ENCODE measurements at regions not wholly inside any gene's neighbourhood (a gene's known extent, or its start where the extent isn't known, plus 50 kb on each side); places are given as distances from the start of the nearest gene placed in this dataset.

- in situ Hi-C loops (cut with MboI; ENCODE audit: low sequenced_read_pairs, unreplicated experiment) = no loop called here
- TF ChIP-seq CTCF (IDR thresholded peaks at IDR 0.05; ENCODE audit: borderline replicate concordance, control extremely low read depth, extremely low read depth, insufficient read depth, missing control alignments) = no peak
- DNase-seq (ENCODE audit: low spot score) = no peak
Measured at GRCh38 chr12:93204896-93205295, 172.8 kb upstream of the NUDT4 start.

GRCh38 chr12:93205361-93205760 lies 172.4 kb upstream of the NUDT4 start:
- TF ChIP-seq CTCF (IDR thresholded peaks at IDR 0.05; ENCODE audit: borderline replicate concordance, control extremely low read depth, extremely low read depth, insufficient read depth, missing control alignments) = no peak
- DNase-seq (ENCODE audit: low spot score) = no peak
- in situ Hi-C loops (cut with MboI; ENCODE audit: low sequenced_read_pairs, unreplicated experiment) = no loop called here

GRCh38 chr12:93208011-93208410 lies 169.7 kb upstream of the NUDT4 start:
- in situ Hi-C loops (cut with MboI; ENCODE audit: low sequenced_read_pairs, unreplicated experiment) = no loop called here
- TF ChIP-seq CTCF (IDR thresholded peaks at IDR 0.05; ENCODE audit: borderline replicate concordance, control extremely low read depth, extremely low read depth, insufficient read depth, missing control alignments) = no peak
- DNase-seq (ENCODE audit: low spot score) = no peak

- in situ Hi-C loops (cut with MboI; ENCODE audit: low sequenced_read_pairs, unreplicated experiment) = no loop called here
- DNase-seq (ENCODE audit: low spot score) = no peak
- TF ChIP-seq CTCF (IDR thresholded peaks at IDR 0.05; ENCODE audit: borderline replicate concordance, control extremely low read depth, extremely low read depth, insufficient read depth, missing control alignments) = no peak
Measured at GRCh38 chr12:93214523-93215289, 163.0 kb upstream of the NUDT4 start.

GRCh38 chr12:93215290-93215678 lies 162.4 kb upstream of the NUDT4 start:
- in situ Hi-C loops (cut with MboI; ENCODE audit: low sequenced_read_pairs, unreplicated experiment) = no loop called here
- no peak for TF ChIP-seq CTCF (IDR thresholded peaks at IDR 0.05; ENCODE audit: borderline replicate concordance, control extremely low read depth, extremely low read depth, insufficient read depth, missing control alignments)
- DNase-seq (ENCODE audit: low spot score) = no peak

- in situ Hi-C loops (cut with MboI; ENCODE audit: low sequenced_read_pairs, unreplicated experiment) = no loop called here
- no peak for DNase-seq (ENCODE audit: low spot score)
- TF ChIP-seq CTCF (IDR thresholded peaks at IDR 0.05; ENCODE audit: borderline replicate concordance, control extremely low read depth, extremely low read depth, insufficient read depth, missing control alignments) = no peak
Measured at GRCh38 chr12:93219947-93220346, 157.8 kb upstream of the NUDT4 start.
